Smooth muscle cell (in vitro differentiated cells): ENCODE measurements at regions not wholly inside any gene's neighbourhood (a gene's known extent, or its start where the extent isn't known, plus 50 kb on each side); places are given as distances from the start of the nearest gene placed in this dataset.

Source experiments
- DNase-seq: peaks from one replicate; lab custom pipeline; 2025; ENCODE audit not compliant: unreplicated experiment; lab: John Stamatoyannopoulos, UW
- H2AFZ ChIP-seq: fragments of 200-600 bp; sonication (generic); 2 replicates; pipeline ENCODE4 v1.6.0; 2016; ENCODE audit warnings: antibody characterized with exemption, low read depth, mild to moderate bottlenecking
- H3F3A ChIP-seq: fragments of 200-600 bp; sonication (generic); 2 replicates; pipeline ENCODE4 v1.6.0; 2017; ENCODE audit warnings: antibody characterized with exemption, low read depth
- H3K27ac ChIP-seq: fragments of 200-600 bp; sonication (generic); 2 replicates; pipeline ENCODE4 v1.5.1; 2016; ENCODE audit warnings: low read depth, mild to moderate bottlenecking
- H3K27me3 ChIP-seq: fragments of 200-600 bp; sonication (generic); 2 replicates; pipeline ENCODE4 v1.6.1; 2016; ENCODE audit warnings: low read depth, mild to moderate bottlenecking
- H3K36me3 ChIP-seq: fragments of 200-600 bp; sonication (generic); 2 replicates; pipeline ENCODE4 v1.5.1; 2016; ENCODE audit warnings: low read depth
- H3K4me1 ChIP-seq: fragments of 200-600 bp; sonication (generic); 2 replicates; pipeline ENCODE4 v1.5.1; 2016; ENCODE audit warnings: low read depth
- H3K4me2 ChIP-seq: fragments of 200-600 bp; sonication (generic); 2 replicates; pipeline ENCODE4 v1.6.0; 2016; ENCODE audit warnings: mild to moderate bottlenecking
- H3K4me3 ChIP-seq: fragments of 200-600 bp; sonication (generic); 2 replicates; pipeline ENCODE4 v1.5.1; 2016; ENCODE audit warnings: mild to moderate bottlenecking
- H3K79me2 ChIP-seq: fragments of 200-600 bp; sonication (generic); 2 replicates; pipeline ENCODE4 v1.6.0; 2016; ENCODE audit warnings: low read depth, mild to moderate bottlenecking
- H3K9ac ChIP-seq: fragments of 200-600 bp; sonication (generic); 2 replicates; pipeline ENCODE4 v1.6.0; 2016; ENCODE audit warnings: low read depth
- H3K9me3 ChIP-seq: fragments of 200-600 bp; sonication (generic); replicated peaks from 2 replicates; pipeline ENCODE4 v1.5.1; 2016; ENCODE audit warnings: low read depth
- H4K20me1 ChIP-seq: fragments of 200-600 bp; sonication (generic); 2 replicates; pipeline ENCODE4 v1.6.0; 2016; ENCODE audit warnings: low read depth
- WGBS: methylation state at CpG from one replicate; pipeline ENCODE4 v1.1.7; 2016; ENCODE audit warnings: low lambda C conversion rate; 5-methylcytosine and 5-hydroxymethylcytosine counted together
- TF ChIP-seq, protein P1 (sequence below): fragments of 200-600 bp; sonication (generic); IDR thresholded peaks from 2 replicates; pipeline ENCODE4 v1.5.1; 2017; ENCODE audit warnings: borderline replicate concordance, mild to moderate bottlenecking, antibody characterized with exemption; ENCODE audit not compliant: insufficient read depth, poor library complexity, severe bottlenecking

DNA sequence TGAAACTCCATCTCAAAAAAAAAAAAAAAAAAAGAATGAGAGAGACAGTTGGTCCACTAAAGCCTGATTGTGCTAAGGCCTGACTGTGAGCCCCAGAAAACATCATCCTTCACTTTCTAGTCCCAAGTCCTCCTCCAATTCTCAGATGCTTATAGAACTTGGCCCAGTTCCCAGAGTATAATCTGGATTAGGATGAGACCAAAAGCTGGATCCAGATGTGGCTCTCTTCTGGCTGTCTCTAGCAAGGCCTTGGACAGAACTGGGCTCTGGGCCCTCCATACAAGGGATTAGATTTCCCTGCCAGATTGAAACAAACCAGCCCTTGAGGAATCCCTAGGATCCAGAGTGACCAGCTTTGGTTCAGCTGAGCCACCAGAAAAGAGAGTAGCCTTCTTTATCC is 98.4 kb upstream of the ZNF366 start:
- H3K27me3 ChIP-seq, result no peaks in the 10 kb centered on the region
- no peak overlapping the region for H2AFZ ChIP-seq
- H3K4me2 ChIP-seq, result no peak overlapping the region
- peaks cover 15% of the 10 kb centered on the region for H3F3A ChIP-seq
- TF ChIP-seq, protein P1, sequence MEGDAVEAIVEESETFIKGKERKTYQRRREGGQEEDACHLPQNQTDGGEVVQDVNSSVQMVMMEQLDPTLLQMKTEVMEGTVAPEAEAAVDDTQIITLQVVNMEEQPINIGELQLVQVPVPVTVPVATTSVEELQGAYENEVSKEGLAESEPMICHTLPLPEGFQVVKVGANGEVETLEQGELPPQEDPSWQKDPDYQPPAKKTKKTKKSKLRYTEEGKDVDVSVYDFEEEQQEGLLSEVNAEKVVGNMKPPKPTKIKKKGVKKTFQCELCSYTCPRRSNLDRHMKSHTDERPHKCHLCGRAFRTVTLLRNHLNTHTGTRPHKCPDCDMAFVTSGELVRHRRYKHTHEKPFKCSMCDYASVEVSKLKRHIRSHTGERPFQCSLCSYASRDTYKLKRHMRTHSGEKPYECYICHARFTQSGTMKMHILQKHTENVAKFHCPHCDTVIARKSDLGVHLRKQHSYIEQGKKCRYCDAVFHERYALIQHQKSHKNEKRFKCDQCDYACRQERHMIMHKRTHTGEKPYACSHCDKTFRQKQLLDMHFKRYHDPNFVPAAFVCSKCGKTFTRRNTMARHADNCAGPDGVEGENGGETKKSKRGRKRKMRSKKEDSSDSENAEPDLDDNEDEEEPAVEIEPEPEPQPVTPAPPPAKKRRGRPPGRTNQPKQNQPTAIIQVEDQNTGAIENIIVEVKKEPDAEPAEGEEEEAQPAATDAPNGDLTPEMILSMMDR, result no peak
- no peak overlapping the region for H3K9ac ChIP-seq
- no peaks in the 10 kb centered on the region for H3K36me3 ChIP-seq
- DNase-seq, result no peak
- peaks cover 11% of the 10 kb centered on the region for H3K4me1 ChIP-seq
- H3K9me3 ChIP-seq, result no peaks in the 10 kb centered on the region
- no peaks in the 10 kb centered on the region for H3K79me2 ChIP-seq
- no peak overlapping the region for H3K4me3 ChIP-seq
- no peaks in the 10 kb centered on the region for H4K20me1 ChIP-seq
- no peak overlapping the region for H3K27ac ChIP-seq

DNA sequence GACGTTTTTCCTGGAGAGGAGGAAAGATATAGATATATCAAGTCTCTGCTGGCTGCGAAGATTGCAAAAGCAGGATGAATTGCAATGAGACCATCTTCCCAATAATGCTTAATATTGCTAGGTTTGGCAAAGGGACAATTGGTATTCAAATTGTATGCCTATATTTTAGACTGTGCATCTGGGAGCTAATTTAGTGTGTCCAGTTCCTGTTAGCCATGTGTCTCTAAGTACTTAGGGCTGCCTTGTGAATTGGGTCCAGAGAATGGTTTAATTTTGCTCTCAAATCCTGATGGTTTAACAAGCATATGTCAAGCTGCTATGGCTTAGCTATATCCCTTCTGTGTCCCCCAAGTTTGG is 97.6 kb upstream of the ZNF366 start:
- H3K27ac ChIP-seq, result no peak overlapping the region
- no peaks in the 10 kb centered on the region for H3K9me3 ChIP-seq
- TF ChIP-seq, protein P1, result no peak
- H3K36me3 ChIP-seq, result no peaks in the 10 kb centered on the region
- no peak overlapping the region for H3K4me3 ChIP-seq
- peaks cover 11% of the 10 kb centered on the region for H3K4me1 ChIP-seq
- H3K4me2 ChIP-seq, result no peak overlapping the region
- no peaks in the 10 kb centered on the region for H3K79me2 ChIP-seq
- no peaks in the 10 kb centered on the region for H4K20me1 ChIP-seq
- no peak overlapping the region for H3K9ac ChIP-seq
- no peak overlapping the region for H2AFZ ChIP-seq
- H3K27me3 ChIP-seq, result no peaks in the 10 kb centered on the region
- 89% methylated on average over 2 of the region's 2 CpGs for whole genome bisulfite sequencing
- DNase-seq, result no peak
- peaks cover 19% of the 10 kb centered on the region for H3F3A ChIP-seq

DNA sequence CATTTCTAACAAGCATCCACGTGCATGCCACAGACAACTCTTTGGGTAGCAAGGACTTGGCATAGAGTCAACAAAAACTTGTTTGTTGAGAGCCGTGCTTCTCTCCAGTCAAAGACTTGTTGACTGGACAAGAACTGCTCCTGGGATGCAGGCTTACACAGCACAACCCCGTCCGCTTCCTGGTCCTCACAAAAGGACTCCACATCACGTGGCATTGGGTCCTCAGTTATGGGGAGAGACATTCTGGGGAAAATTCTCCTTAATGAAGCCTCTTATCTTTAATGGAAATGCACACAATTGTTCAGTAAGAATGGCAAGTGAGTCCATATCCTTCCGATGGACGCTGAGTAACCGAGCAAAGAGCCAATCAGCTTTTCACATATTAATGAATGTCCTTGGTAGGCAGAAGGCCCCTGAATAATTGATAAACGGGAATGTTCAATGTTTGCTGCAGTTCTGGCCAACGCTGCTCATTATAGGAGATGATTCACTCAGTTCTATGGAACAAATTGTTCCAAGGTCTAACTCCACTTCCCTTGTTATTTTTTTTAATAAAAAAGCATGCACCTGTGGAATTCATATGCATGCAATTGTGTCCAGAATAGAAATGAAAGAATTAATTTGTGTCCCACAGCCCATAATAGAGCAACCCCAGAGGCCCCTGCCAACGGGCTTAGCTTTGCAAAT is 97.0 kb upstream of the ZNF366 start:
- DNase-seq, result no peak
- TF ChIP-seq, protein P1, result no peak
- H3K4me2 ChIP-seq, result no peak overlapping the region
- no peak overlapping the region for H2AFZ ChIP-seq
- H4K20me1 ChIP-seq, result no peaks in the 10 kb centered on the region
- no peak overlapping the region for H3K9ac ChIP-seq
- H3K36me3 ChIP-seq, result no peaks in the 10 kb centered on the region
- no peaks in the 10 kb centered on the region for H3K79me2 ChIP-seq
- no peak overlapping the region for H3K27ac ChIP-seq
- no peaks in the 10 kb centered on the region for H3K9me3 ChIP-seq
- 92% methylated on average over 11 of the region's 11 CpGs for WGBS
- no peak overlapping the region for H3K4me3 ChIP-seq
- peaks cover 11% of the 10 kb centered on the region for H3K4me1 ChIP-seq
- no peaks in the 10 kb centered on the region for H3K27me3 ChIP-seq
- peaks cover 25% of the 10 kb centered on the region for H3F3A ChIP-seq
